ENCODE measurements at regions not wholly inside any gene's neighbourhood (a gene's known extent, or its start where the extent isn't known, plus 50 kb on each side); places are given as distances from the start of the nearest gene placed in this dataset.

- TF ChIP-seq CTCF (IDR thresholded peaks at IDR 0.05) (no peak), POLR2A (IDR thresholded peaks at IDR 0.05) (no peak), POLR2AphosphoS5 (IDR thresholded peaks at IDR 0.05; ENCODE audit: insufficient read depth in 1 of 2, low read depth in 1 of 2) (no peak)
Measured at GRCh38 chr6:106866875-106867658, 107.5 kb downstream of the CD24 start.
